ENCODE measurements at regions not wholly inside any gene's neighbourhood (a gene's known extent, or its start where the extent isn't known, plus 50 kb on each side); places are given as distances from the start of the nearest gene placed in this dataset.

DNA sequence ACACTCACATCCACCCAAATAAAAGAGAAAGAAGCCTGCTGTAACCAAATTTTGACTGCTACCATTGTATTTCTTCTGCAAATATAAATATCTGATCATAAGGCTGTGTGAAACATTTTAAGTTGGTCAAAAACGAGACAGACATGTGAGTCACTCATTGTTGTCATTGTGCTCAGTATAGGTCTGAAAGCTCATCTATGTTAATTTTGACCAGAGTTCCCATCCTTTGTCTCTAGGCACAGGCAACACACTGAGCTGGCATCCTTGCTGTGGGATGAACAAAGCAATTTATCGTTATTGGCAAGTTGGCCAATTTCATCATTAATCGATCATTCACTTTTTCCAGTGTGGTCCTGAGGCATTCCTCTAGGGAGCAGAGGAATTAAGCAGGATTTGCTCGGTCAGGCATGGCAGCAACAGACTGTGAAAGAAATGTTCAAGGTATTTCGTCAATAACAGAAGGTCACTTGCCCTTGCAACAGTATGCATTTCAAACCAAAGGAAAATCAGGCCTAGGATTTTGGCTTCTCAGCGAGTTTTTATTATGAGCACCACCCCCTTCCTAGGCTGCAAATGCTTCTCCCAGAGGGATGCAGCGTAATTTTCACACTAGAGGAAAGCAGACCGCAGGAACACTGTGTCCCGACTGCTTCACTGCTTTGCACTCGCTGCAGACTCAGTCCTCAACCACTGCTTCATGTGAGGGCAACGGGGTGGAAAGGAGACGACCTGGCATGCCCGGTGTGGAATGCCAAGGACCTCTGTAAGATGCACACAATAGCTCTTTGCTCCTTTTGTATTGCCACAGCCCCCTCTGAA is 87.9 kb upstream of the SMYD2 start:
- TF ChIP-seq CSDC2 (CRISPR knock-in tag; IDR thresholded peaks at IDR 0.05): no peak
- TF ChIP-seq ZC3H10 (CRISPR knock-in tag; IDR thresholded peaks at IDR 0.05): no peak
- no peak for TF ChIP-seq ZFP3 (CRISPR knock-in tag; IDR thresholded peaks at IDR 0.05)
- TF ChIP-seq, protein P1, sequence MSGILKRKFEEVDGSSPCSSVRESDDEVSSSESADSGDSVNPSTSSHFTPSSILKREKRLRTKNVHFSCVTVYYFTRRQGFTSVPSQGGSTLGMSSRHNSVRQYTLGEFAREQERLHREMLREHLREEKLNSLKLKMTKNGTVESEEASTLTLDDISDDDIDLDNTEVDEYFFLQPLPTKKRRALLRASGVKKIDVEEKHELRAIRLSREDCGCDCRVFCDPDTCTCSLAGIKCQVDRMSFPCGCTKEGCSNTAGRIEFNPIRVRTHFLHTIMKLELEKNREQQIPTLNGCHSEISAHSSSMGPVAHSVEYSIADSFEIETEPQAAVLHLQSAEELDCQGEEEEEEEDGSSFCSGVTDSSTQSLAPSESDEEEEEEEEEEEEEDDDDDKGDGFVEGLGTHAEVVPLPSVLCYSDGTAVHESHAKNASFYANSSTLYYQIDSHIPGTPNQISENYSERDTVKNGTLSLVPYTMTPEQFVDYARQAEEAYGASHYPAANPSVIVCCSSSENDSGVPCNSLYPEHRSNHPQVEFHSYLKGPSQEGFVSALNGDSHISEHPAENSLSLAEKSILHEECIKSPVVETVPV (CRISPR knock-in tag; IDR thresholded peaks at IDR 0.05): no peak
- TF ChIP-seq, protein P2, sequence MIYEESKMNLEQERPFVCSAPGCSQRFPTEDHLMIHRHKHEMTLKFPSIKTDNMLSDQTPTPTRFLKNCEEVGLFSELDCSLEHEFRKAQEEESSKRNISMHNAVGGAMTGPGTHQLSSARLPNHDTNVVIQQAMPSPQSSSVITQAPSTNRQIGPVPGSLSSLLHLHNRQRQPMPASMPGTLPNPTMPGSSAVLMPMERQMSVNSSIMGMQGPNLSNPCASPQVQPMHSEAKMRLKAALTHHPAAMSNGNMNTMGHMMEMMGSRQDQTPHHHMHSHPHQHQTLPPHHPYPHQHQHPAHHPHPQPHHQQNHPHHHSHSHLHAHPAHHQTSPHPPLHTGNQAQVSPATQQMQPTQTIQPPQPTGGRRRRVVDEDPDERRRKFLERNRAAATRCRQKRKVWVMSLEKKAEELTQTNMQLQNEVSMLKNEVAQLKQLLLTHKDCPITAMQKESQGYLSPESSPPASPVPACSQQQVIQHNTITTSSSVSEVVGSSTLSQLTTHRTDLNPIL (CRISPR knock-in tag; IDR thresholded peaks at IDR 0.05; ENCODE audit: low read depth): no peak
- TF ChIP-seq ARNTL (CRISPR knock-in tag; IDR thresholded peaks at IDR 0.05; ENCODE audit: borderline replicate concordance, low read depth): no peak
- TF ChIP-seq ISL1 (CRISPR knock-in tag; IDR thresholded peaks at IDR 0.05): no peak
- TF ChIP-seq GLIS3 (CRISPR knock-in tag; IDR thresholded peaks at IDR 0.05): no peak
- no peak for TF ChIP-seq OSR1 (CRISPR knock-in tag; IDR thresholded peaks at IDR 0.05)
- TF ChIP-seq, protein P3, sequence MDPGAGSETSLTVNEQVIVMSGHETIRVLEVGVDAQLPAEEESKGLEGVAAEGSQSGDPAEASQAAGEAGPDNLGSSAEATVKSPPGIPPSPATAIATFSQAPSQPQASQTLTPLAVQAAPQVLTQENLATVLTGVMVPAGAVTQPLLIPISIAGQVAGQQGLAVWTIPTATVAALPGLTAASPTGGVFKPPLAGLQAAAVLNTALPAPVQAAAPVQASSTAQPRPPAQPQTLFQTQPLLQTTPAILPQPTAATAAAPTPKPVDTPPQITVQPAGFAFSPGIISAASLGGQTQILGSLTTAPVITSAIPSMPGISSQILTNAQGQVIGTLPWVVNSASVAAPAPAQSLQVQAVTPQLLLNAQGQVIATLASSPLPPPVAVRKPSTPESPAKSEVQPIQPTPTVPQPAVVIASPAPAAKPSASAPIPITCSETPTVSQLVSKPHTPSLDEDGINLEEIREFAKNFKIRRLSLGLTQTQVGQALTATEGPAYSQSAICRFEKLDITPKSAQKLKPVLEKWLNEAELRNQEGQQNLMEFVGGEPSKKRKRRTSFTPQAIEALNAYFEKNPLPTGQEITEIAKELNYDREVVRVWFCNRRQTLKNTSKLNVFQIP (CRISPR knock-in tag; IDR thresholded peaks at IDR 0.05; ENCODE audit: borderline replicate concordance, low read depth): no peak
- TF ChIP-seq ZNF70 (CRISPR knock-in tag; IDR thresholded peaks at IDR 0.05): no peak
- no peak for TF ChIP-seq ZNF565 (CRISPR knock-in tag; conservative IDR thresholded peaks at IDR 0.05; ENCODE audit: low read depth)
- no peak for TF ChIP-seq ZNF8 (CRISPR knock-in tag; IDR thresholded peaks at IDR 0.05)
- TF ChIP-seq PPARA (CRISPR knock-in tag; IDR thresholded peaks at IDR 0.05; ENCODE audit: borderline replicate concordance): no peak
- no peak for TF ChIP-seq ZFP30 (CRISPR knock-in tag; IDR thresholded peaks at IDR 0.05)
- TF ChIP-seq RARB (CRISPR knock-in tag; IDR thresholded peaks at IDR 0.05): no peak
- TF ChIP-seq PATZ1 (CRISPR knock-in tag; IDR thresholded peaks at IDR 0.05; ENCODE audit: borderline replicate concordance): no peak
- no peak for TF ChIP-seq TOX (CRISPR knock-in tag; IDR thresholded peaks at IDR 0.05; ENCODE audit: borderline replicate concordance)
- TF ChIP-seq, protein P4, sequence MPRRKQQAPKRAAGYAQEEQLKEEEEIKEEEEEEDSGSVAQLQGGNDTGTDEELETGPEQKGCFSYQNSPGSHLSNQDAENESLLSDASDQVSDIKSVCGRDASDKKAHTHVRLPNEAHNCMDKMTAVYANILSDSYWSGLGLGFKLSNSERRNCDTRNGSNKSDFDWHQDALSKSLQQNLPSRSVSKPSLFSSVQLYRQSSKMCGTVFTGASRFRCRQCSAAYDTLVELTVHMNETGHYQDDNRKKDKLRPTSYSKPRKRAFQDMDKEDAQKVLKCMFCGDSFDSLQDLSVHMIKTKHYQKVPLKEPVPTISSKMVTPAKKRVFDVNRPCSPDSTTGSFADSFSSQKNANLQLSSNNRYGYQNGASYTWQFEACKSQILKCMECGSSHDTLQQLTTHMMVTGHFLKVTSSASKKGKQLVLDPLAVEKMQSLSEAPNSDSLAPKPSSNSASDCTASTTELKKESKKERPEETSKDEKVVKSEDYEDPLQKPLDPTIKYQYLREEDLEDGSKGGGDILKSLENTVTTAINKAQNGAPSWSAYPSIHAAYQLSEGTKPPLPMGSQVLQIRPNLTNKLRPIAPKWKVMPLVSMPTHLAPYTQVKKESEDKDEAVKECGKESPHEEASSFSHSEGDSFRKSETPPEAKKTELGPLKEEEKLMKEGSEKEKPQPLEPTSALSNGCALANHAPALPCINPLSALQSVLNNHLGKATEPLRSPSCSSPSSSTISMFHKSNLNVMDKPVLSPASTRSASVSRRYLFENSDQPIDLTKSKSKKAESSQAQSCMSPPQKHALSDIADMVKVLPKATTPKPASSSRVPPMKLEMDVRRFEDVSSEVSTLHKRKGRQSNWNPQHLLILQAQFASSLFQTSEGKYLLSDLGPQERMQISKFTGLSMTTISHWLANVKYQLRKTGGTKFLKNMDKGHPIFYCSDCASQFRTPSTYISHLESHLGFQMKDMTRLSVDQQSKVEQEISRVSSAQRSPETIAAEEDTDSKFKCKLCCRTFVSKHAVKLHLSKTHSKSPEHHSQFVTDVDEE (CRISPR knock-in tag; IDR thresholded peaks at IDR 0.05): no peak
- ATAC-seq: no peak

- ATAC-seq: no peak; the same call in 2 of the 3 replicates
- TF ChIP-seq, protein P3 (CRISPR knock-in tag; IDR thresholded peaks at IDR 0.05; ENCODE audit: borderline replicate concordance, low read depth): no peak
- TF ChIP-seq, protein P2 (CRISPR knock-in tag; IDR thresholded peaks at IDR 0.05; ENCODE audit: low read depth): no peak
- no peak for TF ChIP-seq OSR1 (CRISPR knock-in tag; IDR thresholded peaks at IDR 0.05)
- TF ChIP-seq PPARA (CRISPR knock-in tag; IDR thresholded peaks at IDR 0.05; ENCODE audit: borderline replicate concordance): no peak
- no peak for TF ChIP-seq ZNF8 (CRISPR knock-in tag; IDR thresholded peaks at IDR 0.05)
- TF ChIP-seq, protein P4 (CRISPR knock-in tag; IDR thresholded peaks at IDR 0.05): no peak
- TF ChIP-seq ESRRG (CRISPR knock-in tag; IDR thresholded peaks at IDR 0.05): no peak
- TF ChIP-seq TCF4 (CRISPR knock-in tag; IDR thresholded peaks at IDR 0.05; ENCODE audit: borderline replicate concordance): no peak
- no peak for TF ChIP-seq PATZ1 (CRISPR knock-in tag; IDR thresholded peaks at IDR 0.05; ENCODE audit: borderline replicate concordance)
These were observed 87.3 kb upstream of the SMYD2 start for GRCh38 chr1:214193691-214194090.

Measured in SK-N-SH treated with all-trans-retinoic acid at 6 μM for 48 hours (cell line).